Left ventricle myocardium superior (tissue), 1 donor: ENCODE measurements at regions not wholly inside any gene's neighbourhood (a gene's known extent, or its start where the extent isn't known, plus 50 kb on each side); places are given as distances from the start of the nearest gene placed in this dataset.
"Not testable (repeated sequence)": the region's sequence is repeated elsewhere in the genome, so short reads cannot be mapped to it uniquely, and the experiment has no call there.

Source experiments
- ATAC-seq: fragments of 200-7000 bp; cut with Tn5 transposase; one replicate; pipeline ENCODE4 v1.9.1; 2020; ENCODE audit warnings: mild to moderate bottlenecking, moderate library complexity
- DNase-seq: peaks from one replicate; pipeline ENCODE4 v3.0.0-alpha.2; 2020
- intact Hi-C: fragments of 100-400 bp; cut with micrococcal nuclease; formaldehyde crosslinking; loops from one replicate; pipeline ENCODE4 v1.11.0; 2022
- donor health status: DM: no; HTN: yes; CAD: no; lungs with severe emphysema.

- intact Hi-C loops = no loop called here
- ATAC-seq (peak; percentile 41), DNase-seq (no peak)
Measured at GRCh38 chr6:5850848-5851255, 155.9 kb downstream of the NRN1 start.

GRCh38 chr6:5846889-5847288 is 159.8 kb downstream of the NRN1 start:
- ATAC-seq (no peak), DNase-seq (no peak)
- intact Hi-C loops = no loop called here

GRCh38 chr6:5846335-5846734 is 160.4 kb downstream of the NRN1 start:
- intact Hi-C loops = no loop called here
- DNase-seq (no peak), ATAC-seq (no peak)

DNA sequence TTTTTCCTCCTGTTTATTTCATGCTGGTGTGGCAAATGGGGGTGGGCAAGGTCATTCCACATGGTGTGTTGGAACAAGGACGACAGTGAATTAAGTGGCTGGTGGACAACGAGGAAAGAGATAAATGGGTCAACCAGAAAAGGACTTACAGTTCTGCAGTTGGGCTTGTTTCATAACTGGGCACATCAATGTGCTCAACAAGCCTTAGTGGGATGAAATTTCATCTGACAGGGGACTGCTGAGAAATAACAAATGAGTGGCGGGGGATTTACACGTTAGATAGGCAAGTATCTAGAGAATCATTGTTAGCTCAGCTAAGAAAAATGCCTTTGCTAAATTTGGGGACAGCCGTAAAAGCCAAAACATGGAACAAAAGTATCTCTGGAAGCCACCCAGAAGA is 163.6 kb downstream of the NRN1 start:
- no peak for ATAC-seq
- DNase-seq = no peak
- intact Hi-C loops = no loop called here

- DNase-seq (no peak), ATAC-seq (no peak)
- intact Hi-C loops = no loop called here
Measured at GRCh38 chr6:5840734-5841390, 165.9 kb downstream of the NRN1 start.

DNA sequence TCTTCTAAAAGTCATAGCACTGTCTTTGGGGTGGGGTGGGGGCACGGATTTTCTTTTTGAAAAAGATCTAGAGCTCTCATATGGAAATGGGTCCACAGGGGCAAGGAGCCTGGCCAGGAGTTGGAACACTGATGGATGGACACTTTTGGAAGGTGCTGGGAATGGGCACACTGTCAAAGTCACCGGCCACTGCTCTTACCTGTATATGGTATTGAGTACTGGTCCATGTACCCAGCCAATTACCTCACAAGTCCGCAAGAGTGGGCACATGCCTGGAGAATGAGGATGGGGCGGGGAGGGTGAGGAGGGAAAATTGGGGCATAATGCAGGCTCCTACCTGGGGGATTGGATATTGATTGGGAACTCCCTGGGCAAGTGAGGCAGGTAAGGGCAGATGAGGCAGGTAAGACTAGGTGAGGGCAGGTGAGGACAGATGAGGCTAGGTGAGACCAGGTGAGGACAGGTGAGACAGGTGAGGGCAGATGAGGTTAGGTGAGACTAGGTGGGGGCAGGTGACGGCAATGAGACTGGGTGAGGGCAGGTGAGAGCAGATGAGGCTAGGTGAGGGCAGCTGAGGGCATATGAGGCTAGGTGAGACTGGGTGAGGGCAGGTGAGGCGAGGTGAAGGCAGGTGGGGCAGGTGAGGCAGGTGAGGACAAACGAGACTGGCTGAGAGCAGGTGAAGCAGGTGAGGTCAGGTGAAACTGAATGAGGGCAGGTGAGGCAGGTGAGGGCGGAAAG is 167.9 kb downstream of the NRN1 start:
- intact Hi-C loops = no loop called here
- DNase-seq = no peak
- ATAC-seq = no peak

DNA sequence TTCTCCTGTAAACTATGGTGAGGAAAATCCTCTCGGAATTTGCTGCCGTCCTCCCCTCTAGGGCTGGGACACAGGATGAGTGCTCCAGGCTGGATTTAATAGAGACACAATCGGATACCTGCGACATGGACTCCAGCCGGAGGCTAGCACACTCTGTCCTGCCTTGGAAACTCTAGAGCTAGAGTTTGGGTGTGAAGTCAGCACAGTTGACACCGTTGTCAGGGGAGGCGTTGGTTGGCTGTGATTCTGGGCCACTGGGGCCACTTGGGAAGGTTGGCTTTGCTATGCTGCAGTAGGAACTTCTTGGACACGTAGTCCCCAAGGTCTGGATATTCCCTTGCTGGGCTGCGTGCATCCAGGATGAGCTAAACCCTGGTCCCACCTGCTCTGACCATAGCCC is 169.4 kb downstream of the NRN1 start:
- ATAC-seq (no peak), DNase-seq (no peak)
- intact Hi-C loops = no loop called here

GRCh38 chr6:5836597-5836996 is 170.1 kb downstream of the NRN1 start:
- ATAC-seq, DNase-seq, intact Hi-C loops: not testable (repeated sequence)

DNA sequence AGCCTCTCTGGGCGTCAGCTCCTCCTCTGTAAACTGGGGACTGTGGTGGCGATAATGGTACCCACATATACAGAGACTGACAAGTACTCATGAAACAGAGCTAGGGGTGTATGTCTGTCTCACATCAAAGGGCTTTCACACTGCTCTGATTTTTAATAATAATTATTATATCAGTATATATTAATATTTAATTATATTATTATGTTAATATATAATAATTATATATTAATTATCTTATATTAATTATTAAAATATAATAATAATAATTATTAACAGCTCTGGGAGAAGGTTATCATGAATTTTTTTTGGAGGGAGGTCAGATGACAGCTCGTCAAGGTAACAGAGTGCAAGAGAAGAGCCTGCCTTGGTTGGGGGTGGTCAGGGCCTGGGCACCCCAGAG is 173.6 kb downstream of the NRN1 start:
- ATAC-seq (no peak), DNase-seq (no peak)
- intact Hi-C loops = no loop called here

GRCh38 chr6:5832668-5833067 is 174.1 kb downstream of the NRN1 start:
- ATAC-seq = no peak
- intact Hi-C loops = no loop called here
- DNase-seq = no peak

- DNase-seq, intact Hi-C loops: not testable (repeated sequence)
- peak; percentile 63 for ATAC-seq
Measured at GRCh38 chr6:5831219-5831862, 175.4 kb downstream of the NRN1 start.

DNA sequence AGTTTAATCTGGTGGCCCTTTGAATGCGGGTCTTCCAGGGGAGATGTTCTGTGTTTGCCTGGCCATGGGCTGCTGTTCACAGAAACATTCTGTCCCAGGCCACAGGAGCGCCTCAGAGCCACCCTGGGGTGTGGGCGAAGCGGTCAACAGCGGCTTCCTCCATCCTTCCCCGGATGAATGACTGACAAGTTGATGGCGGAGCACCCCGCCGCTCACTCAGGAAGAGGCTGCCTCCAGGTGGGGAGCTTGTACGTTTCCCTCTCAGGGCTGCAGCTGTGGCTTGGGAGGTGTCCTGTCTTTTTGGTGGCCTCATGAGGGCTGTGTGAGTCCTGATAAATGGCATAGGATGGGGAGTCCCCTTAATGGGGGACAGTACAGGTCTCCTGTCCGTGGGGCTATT is 178.4 kb downstream of the NRN1 start:
- DNase-seq (no peak), ATAC-seq (peak; percentile 12)
- intact Hi-C loops = no loop called here

GRCh38 chr6:5827056-5827904 is 179.4 kb downstream of the NRN1 start:
- intact Hi-C loops = no loop called here
- ATAC-seq (no peak), DNase-seq (no peak)

DNA sequence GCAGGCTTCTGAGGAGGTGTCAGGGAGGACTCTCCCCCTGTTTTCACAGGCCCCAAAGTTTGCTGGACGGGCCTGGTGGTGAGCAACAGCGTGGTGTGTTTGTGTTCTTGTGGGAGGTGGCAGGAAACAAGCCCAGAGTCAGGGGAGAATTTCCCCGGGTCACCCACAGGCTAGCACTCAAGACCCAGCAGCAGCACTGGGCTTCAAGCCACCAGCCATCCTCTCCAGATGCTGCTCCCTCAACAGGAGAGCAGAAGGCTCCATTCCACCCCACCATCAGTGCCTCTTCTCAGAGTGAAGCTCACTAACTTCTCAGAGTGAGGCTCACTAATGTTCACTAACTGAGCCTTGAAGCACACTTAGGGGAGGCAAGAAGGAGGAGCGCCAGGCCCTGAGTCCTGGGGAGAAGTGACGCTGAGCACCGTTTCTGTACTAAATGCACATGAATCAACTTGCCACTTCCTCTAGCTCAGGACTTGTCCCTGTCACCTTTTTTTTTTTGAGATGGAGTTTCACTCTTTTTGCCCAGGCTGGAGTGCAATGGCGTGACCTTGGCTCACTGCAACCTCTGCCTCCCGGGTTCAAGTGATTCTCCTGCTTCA is 182.2 kb downstream of the NRN1 start:
- intact Hi-C loops, DNase-seq, ATAC-seq: not testable (repeated sequence)
